ENCODE measurements at regions not wholly inside any gene's neighbourhood (a gene's known extent, or its start where the extent isn't known, plus 50 kb on each side); places are given as distances from the start of the nearest gene placed in this dataset.
"Not testable (repeated sequence)": the region's sequence is repeated elsewhere in the genome, so short reads cannot be mapped to it uniquely, and the experiment has no call there.

DNA sequence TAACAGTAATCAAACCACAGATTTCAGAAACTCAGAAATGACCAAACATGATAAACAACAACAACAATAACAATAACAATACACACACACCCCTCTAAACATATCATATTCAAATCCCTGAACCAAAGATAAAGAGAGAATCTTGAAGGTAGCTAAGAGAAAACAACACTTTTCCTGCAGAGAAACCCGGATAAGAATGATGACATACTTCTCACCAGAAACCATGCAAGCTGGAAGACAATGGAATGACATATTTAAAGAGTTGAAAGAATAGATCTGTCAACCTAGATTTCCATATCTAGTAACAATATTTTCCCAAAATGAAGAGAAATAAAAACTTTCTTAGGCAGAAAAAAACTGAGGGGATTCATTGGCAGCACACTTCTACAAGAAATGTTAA is 138.1 kb downstream of the LIG4 start:
- DNase-seq (ENCODE audit: low read depth, low spot score), result no peak

DNA sequence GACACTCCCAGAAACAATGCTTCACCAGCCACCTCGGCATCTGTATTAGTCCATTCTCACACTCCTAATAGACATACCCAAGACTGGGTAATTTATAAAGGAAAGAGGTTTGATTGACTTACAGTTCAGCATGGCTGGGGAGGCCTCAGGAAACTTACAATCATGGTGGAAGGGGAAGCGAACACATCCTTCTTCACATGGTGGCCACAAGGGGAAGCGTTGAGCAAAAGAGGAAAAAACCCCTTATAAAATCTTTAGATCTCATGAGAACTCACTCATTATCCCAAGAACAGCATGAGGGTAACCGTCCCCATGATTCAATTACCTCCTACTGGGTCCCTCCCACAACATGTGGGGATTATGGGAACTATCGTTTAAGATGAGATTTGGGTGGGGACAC is 140.9 kb downstream of the LIG4 start:
- not testable (repeated sequence) for DNase-seq (ENCODE audit: low read depth, low spot score)

DNA sequence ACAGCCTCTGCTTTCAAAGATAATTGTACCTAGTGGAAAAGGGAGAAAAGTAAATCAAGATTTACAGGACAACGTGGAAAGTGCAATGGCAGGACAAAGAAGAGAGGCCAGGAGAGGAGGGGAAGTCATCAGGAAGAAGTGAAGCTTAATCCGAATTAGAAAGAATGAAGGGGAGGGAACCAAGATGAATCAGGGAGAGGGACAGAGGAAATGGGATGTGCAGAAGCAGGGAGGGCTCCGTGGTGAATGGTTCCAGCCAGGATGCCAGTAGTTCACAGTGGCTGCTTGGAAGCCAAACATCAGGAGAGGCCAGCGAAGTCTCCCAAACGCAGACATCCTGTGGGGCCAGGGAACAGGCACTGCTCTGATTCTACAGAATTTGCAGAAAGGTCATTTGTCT is 144.4 kb downstream of the LIG4 start:
- no peak for DNase-seq (ENCODE audit: low read depth, low spot score)

DNA sequence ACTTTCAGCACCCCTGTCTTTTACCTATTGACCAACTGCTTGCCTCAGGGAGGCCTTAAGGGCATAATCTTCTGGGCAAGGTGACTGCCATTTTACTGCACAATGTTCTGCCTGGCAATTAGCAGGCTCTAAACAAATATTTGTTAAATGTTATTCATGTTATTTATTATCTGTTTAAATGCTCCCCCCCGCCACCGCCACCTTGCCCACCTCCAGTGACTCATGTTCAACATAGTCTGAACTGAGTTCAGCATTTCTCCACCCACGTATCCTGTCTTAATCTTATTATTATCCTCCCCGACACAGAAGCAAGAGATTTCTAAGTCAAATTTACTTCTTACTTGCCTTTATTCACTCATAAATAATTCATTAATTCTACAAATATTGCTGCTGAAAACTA is 144.8 kb downstream of the LIG4 start:
- no peak for DNase-seq (ENCODE audit: low read depth, low spot score)

DNA sequence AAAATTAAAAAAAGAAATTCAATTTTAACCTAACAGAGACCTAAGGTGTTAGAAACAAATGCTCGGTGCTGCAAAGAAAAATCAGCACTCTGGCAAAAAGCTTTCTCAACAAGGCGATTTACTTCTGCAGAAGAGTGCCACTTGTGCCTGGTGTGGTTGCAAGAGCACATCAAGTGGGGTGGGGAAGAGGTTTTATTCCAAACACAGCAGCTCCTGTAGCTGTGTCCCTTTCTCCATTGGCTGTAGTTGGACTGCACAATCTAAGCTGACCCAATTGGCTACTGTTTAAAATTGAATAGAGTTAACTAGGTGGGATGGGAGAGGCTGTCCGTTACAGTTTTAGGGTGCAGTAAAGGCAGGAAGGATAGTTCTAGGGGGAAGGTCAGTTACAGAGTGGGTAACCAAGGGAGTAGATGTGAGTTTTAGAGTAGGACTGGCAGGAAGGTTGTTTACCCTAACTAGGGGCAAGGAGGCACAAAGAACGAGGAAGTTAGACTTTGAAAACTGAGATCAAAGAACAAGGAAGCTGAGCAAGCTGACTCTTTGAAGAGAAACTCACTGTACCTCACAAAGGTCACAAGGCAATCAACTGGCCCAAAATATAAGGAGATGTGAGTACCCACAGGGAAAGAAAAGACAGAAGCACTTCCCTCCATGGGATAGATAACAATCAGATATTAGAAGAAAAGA is 145.7 kb downstream of the LIG4 start:
- no peak for DNase-seq (ENCODE audit: low read depth, low spot score)

DNA sequence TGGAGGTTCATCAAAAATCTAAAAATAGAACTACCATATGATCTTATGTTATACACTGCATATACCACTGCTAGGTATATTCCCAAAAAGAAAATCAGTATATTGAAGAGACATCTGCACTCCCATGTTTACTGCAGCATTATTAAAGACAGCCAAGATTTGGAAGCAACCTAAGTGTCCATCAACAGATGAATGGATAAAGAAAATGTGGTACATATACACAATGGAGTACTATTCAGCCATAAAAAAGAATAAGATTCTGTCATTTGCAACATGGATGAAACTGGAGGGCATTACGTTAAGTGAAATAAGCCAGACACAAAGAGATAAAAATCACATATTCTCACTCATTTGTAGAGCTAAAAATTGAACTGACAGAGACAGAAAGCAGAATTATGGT is 151.0 kb downstream of the LIG4 start:
- not testable (repeated sequence) for DNase-seq (ENCODE audit: low read depth, low spot score)

DNA sequence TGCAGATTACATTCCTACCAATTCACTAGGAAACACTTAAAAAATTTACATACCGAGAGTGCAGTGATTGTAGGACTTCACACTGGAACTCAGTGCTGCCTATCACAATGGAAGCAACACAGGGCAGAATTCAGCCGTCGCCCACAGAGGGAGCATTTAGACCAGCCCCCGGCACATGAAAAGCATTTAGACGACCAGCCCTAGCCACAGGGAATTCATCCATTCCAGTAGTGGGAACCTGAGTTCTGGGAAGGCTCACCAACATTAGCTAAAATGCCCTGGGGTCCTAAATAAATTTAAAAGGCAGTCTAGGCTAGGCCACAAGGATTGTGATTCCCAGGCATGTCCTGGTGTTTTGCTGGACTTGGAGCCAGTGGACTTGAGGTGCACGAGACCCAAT is 155.2 kb downstream of the LIG4 start:
- no peak for DNase-seq (ENCODE audit: low read depth, low spot score)

DNA sequence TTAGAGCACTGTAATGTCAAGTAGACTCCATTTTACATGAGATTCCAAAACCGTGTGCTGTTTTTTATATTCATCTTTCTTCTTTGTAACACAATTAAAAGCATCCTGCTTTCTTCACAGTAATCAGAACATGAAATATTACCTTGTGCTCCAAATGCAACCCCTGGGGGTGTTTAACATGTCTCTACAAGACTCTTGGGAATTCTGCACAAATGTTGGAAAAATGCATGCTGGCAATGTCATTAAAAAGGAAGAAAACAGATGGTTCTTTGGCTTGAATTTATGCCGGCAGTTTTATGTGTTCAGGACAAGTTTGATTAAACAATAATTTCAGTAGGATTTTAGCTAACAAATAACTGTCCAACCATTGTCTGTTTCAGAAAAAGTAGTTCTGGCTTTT is 159.1 kb downstream of the LIG4 start:
- no peak for DNase-seq (ENCODE audit: low read depth, low spot score)

DNA sequence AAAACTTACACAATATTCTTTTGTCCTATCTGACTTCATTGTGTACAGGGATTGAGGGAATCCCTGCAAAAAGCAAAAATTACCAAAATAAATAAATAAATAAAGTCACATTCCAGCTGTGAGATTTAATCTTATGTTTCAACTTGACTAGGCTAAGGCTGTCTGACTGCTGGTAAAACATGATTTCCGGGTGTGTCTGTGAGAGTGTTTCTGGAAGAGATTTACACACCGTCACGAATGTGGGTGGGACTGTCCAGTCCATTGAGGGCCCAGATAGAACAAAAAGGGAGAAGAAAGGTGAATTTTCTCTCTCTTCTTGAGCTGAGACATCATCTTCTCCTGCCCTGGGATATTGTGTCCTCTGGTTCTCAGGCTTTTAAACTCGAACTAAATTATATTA is 166.1 kb downstream of the LIG4 start:
- DNase-seq (ENCODE audit: low read depth, low spot score), result no peak

DNA sequence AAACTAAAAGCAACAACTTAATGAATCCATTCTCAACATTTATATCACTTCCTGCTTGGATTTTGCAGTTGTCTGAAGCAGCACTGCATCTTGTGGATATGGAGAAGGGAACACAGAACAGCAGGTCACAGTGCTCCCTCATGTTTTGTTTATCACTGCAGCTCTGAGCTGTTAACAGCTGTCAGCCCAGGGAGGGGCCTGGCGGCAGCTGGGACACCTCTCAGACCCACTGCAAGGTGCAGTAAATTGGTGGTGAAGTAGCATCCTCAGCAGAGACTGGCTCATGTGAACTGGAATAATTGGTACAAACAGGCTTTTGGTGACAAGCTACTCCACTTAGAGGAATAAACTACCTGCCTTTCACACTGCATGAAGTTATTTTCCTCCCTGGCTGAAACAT is 170.4 kb downstream of the LIG4 start:
- no peak for DNase-seq (ENCODE audit: low read depth, low spot score)

DNA sequence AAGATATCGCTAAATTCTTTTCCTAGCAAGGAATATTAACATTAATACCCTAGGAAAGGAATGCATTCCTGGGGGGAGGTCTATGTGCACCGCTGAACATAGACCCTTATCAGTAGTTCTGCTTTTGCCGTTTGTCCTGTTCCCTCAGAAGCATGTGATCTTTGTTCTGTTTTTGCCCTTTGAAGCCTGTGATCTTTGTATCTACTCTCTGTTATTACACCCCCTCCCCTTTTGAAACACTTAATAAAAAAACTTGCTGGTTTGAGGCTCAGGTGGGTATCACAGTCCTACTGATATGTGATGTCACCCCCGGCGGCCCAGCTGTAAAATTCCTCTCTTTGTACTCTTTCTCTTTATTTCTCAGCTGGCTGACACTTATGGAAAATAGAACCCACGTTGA is 172.5 kb downstream of the LIG4 start:
- DNase-seq (ENCODE audit: low read depth, low spot score), result not testable (repeated sequence)

DNA sequence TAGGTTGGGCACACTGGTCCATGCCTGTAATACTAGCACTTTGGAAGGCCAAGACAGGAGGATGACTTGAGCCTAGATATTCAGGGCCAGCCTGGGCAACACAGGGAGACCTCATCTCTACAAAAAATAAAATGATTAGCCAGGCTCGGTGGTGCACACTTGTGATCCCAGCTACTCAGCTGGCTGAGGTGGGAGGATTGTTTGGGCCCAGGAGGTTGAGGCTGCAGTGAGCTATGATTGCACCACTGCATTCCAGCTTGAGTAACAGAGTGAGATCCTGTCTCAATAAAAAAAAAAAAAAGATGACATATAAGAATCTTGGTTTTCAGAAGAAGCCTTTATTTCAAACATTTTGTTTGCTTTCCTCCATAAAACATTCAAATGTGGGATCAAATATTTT is 178.0 kb downstream of the LIG4 start:
- DNase-seq (ENCODE audit: low read depth, low spot score), result no peak

DNA sequence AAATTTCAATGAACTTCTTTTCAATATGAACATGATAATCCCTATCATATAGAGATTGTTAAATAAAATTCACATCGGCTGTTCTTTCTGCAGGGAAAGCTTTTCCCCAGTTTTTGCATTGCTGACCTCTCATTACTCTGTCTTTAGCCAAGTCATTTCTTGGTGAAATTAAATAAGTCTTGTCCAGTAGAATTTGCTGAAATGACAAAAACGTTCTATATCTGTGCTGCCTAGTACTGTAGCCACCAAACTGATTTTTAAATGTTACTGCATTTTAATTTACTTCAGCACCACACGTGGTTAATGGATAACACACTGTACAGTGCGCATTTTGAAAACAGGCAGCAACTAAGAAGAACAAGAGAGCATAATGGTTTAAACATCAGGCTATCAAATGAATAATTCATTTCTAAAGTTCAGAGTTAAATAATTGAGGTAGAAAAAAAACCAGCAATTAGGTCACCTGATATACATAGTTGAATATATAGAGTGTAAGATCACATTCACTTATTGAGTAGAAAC is 178.9 kb downstream of the LIG4 start:
- DNase-seq (ENCODE audit: low read depth, low spot score), result no peak

DNA sequence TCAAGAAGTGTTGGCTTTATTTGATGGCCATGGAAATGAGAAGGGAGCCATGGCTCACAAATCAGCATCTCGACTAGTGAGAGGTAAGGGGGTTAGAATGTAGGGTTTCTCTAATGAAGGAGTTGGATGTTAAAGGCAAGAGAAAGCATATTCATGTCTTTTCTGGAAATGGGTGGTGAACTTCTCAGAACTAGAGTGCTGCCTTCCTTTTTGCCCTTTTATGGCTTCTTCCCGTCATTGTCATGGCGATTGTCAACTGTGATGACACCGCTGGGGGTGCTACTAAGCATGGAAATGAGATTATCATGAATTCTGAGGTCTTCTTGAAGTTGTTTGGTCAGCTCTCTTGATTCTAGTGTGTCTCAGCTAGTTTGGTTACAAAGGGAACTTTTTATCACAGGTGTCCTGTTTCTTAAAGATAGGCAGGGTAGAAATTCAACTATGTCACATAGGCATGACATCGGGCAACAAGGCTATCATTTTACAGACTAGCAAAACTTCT is 180.4 kb downstream of the LIG4 start:
- DNase-seq (ENCODE audit: low read depth, low spot score), result no peak

DNA sequence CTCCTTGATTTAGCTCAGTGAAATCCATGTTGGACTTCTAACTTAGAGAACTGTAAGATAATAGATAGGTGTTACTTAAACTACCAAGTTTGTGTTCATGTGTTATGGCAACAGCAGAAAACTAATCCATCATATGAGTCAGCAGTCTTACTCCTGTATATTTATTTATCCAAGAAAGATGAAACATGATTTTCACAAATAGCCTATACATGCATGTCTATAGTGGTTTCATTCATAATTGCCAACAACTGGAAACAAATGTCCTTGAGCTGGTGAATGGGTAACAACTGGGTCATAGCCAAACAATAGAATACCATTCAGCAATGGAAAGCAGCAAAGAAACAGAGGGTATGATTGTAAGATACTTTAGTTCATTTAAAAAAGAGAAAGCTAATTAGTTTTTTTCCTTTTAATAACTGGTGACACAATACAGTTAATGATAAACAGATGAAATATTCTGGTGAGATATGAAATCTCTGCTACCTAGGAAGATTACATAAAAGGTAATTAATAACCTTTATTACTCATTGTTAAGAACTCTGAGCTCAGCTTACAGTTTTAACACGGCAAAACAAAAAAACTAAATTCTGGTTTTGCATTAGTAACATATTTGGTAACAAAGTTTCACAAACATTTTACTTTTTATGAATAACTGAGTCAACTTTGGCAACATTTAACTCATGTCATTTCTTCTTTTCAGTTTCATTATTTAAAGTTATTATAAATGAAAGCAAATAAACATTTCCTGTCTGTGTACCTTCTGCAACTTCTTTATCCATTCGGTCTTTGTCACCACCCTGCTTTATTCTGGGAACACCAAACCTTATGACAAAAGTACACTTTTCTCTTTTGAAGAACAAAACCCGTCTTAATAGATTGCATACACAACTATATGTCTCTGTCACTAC is 181.3 kb downstream of the LIG4 start:
- DNase-seq (ENCODE audit: low read depth, low spot score), result no peak

DNA sequence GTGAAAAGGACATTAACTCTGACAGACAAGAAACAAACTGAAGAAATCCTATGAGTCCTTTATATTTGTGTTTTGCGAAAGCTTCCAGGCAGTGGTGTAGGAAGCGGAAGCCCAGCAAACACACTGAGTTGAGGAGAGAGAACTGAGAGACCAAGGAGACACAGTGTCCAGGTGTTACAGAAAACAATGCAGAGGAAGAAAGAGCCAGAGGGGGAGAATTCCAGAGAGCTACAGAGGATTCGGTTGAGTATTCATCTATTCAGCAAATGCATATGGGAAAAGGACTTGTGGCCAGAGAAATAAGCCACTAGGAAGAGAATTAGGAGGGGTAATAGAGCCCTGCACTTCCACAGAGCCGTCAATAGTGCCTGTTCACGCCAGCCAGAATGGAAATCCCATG is 183.5 kb downstream of the LIG4 start:
- no peak for DNase-seq (ENCODE audit: low read depth, low spot score)

DNA sequence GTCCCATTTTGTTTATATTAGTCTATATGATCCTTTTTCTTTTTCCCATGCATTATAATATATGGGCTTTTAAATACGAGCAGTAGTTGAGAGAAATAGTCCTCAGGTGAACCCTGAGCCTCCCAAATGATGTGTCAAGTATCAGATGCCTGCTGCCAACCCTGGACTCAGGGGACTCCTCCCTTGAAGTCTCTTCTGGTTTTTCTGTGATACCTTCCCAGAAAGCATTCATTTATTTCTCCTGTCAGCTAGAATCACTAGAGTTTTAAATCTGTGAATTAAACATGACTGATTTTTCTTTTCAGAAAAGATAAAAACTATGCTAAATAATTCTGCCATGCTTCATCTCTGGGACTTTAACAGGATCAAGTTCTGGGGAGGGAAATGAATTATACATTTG is 184.6 kb downstream of the LIG4 start:
- no peak for DNase-seq (ENCODE audit: low read depth, low spot score)

DNA sequence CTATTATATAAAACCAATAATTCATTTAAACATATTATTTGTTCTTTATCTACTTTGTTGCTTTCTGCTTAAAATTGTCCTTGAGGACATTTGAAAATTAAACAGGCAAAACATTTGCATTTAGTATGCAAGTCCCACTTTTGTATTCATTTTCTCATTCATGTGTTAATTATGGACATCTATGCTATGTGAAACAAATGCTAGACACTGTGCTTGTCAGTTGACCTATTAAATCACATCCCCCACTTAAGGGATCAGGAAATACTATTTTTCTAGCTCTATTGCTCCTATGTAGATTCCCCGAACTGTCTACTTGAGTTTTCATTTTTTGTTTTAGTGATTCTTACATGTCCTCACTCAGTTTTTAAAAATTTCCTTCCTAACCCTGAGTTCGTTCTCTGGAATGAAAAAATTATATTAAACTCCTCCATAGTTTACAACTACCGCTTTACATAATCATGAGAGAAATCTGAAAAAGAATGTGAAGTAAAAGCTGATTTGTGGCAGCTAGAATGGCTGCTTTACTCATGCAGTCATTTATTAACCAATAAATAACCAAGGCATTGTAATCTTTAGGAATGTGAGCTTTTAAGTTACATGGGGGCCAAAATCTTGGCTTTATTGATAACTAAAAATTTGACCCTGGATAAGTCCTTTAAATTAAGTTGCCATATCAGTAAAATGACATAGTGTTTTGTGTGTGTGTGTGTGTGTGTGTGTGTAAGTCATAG is 188.5 kb downstream of the LIG4 start:
- no peak for DNase-seq (ENCODE audit: low read depth, low spot score)

DNA sequence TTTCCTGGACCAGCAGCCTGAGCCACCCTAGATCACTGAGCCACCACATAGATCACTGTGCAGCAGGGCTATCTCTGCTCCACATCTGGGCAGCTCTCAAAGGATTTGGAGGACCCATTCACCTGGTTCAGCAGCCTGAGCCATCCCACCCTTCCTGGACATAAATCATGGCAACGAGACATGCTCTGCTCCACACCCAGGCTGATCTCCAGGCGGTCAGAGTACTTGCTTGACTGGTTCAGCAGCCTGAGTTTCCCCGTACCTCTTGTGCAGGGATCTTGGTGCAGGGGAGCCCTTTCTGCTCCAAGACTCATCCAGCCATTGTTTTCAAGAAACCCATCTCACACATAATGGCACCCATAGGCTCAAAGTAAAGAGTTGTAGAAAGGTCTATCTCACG is 195.3 kb downstream of the LIG4 start:
- DNase-seq (ENCODE audit: low read depth, low spot score), result no peak

DNA sequence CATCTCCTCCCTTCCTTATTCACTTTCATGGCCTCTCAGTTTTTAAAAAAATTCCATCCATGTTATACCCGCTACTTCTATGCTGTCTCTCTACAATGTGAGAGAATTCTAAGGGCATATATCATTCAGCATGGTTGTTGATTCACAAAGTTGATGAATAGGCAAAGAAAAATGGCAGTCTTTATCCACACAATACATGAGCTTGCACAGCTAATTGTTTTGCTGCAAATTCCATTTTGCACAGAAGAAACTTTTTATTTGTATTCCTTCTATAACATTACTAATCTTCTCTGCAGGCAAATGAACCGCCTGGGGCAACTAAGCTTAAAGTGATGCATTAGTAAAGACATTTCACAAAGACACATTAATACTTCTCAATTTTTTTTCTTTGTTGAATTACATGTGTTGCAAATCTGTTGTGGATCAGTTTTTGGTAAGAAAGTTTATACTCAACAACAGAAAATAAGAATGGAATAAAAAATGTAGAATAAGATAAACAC is 196.9 kb downstream of the LIG4 start:
- no peak for DNase-seq (ENCODE audit: low read depth, low spot score)

DNA sequence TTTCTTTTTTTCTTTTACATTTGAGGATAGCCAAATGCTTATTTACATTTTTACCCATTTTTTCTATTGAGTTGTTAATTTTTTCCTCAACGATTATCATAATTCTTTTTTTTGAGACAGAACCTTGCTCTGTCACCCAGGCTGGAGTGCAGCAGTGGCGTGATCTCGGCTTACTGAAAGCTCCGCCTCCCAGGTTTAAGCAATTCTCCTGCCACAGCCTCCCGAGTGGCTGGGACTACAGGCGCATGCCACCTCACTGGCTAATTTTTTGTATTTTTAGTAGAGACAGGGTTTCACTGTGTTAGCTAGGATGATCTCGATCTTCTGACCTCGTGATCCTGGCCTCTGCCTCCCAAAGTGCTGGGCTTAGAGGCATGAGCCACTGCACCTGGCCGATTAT is 208.7 kb downstream of the LIG4 start:
- no peak for DNase-seq (ENCODE audit: low read depth, low spot score)

DNA sequence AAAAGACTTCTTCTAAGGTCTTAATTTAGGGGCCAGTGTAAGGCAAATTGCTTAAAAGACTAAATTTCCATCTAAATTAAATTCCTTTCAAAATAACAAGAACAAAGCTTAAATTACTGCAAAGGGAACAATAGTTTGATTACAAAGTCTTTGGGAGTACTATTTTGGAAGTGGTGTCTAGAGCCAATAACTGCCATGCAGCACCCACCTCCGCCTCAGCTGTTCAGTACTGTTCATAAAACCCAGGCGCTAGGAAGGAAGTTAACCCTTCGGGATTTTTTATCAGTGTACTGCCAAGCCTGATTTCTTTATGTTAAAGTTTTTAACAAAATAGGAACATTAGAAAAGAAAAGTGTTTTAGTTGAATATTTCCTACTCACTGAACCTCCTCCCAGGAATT is 210.1 kb downstream of the LIG4 start:
- DNase-seq (ENCODE audit: low read depth, low spot score), result no peak

All from activated CD4-positive, CD25-positive, alpha-beta regulatory T cell treated with anti-CD3 and anti-CD28 coated beads, Interleukin-2, amount 50 U/mL, for 16 hours (primary cell).